ENCODE measurements at regions not wholly inside any gene's neighbourhood (a gene's known extent, or its start where the extent isn't known, plus 50 kb on each side); places are given as distances from the start of the nearest gene placed in this dataset.

GRCh38 chr5:135120951-135121350 is 86.9 kb upstream of the PITX1 start:
- DNase-seq (ENCODE audit: low spot score) = no peak

- DNase-seq (ENCODE audit: low spot score) = no peak
Measured at GRCh38 chr5:135119481-135119880, 85.5 kb upstream of the PITX1 start.

GRCh38 chr5:135117590-135117989 is 83.6 kb upstream of the PITX1 start:
- DNase-seq (ENCODE audit: low spot score) = no peak

DNA sequence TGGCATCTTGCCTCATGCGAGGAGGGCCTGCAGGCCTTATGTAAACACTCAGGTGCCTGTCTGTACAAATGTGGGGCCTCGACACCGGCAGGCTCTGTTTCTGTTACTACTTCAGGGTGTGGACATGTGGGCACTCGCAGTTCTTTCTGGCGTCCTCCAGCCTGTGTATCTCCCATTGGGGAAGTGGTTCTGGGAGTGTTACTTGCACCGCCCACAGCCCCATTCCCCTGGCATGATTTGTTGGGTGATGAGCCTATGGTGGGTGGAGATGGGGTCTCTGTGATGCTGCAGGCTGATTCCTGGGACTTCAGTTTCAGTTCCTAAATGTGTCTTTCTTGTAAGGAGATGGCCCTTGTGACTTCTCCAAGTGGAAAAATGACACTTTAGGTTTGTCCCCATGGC is 82.1 kb upstream of the PITX1 start:
- DNase-seq (ENCODE audit: low spot score) = no peak

DNA sequence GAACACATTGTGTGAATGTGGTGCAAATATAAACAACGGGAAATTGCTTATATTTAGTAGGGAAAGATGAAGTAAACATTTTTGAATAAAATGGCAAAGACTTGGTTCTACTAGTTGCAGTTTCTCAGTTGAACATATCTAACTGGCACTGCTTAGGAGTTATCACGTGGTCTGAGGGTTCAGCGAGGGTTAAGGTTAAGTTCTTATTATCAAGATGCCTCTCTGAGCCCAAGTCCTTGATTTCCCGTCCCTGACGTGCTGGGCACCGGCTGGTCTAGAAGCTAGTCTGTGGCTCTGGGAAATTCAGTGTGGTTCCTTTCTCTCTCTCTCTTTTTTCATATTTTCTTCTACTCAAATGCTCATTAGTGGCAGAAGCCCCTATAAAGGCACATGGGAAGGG is 81.6 kb upstream of the PITX1 start:
- DNase-seq (ENCODE audit: low spot score) = no peak

DNA sequence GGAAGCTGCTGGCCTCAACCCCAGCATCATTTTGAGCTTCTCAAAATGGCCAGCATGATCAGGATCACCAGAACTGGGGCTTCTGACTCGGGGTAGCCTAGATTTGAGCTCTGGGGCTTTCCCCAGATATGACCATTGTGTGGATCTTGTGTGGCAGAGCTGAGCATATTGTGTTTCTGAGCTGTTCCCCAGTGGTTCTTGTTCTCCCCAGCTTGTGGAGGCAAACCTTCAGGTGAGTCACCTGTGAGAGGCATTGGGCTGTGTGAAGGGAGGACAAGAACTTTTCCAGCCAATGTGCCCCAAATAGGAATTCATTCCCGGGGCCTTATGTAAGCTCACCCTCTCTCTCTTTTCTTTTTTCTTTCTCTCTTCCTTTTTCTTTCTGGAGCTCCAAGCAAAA is 80.7 kb upstream of the PITX1 start:
- DNase-seq (ENCODE audit: low spot score) = no peak

DNA sequence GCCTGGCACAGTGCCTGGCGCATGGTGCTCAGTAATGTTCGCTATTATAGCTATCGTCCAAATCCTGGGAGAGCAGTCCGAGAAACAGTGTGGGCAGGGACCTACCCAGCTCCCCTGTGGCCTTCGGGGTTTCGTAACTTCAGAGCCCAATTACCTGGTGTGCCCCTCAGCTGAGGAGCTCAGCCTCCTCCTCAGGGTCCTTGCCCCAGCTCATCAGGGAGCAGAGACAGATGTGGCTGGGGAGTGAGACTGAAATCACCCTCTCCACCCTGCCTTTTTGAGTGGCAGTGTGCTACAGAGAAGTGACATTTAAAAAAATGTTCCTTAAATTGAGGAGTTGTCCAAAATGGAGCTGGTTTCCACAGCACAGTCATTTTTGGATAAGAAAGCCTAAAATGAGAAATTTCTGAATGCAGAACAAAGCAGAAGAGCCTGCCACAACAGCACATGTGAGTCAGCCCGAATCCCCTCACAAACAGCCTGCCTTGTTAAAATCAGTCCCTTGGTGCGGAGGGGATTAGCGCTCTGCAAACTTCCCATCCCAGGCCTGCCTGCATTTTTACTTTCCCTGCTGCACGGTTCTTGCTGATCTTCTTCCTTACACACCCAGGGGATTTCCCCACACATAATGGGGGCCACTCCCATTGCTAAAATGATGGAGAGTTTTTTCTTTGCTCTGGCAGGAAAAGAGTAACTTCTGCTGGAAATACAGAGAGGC is 78.1 kb upstream of the PITX1 start:
- DNase-seq (ENCODE audit: low spot score) = no peak

DNA sequence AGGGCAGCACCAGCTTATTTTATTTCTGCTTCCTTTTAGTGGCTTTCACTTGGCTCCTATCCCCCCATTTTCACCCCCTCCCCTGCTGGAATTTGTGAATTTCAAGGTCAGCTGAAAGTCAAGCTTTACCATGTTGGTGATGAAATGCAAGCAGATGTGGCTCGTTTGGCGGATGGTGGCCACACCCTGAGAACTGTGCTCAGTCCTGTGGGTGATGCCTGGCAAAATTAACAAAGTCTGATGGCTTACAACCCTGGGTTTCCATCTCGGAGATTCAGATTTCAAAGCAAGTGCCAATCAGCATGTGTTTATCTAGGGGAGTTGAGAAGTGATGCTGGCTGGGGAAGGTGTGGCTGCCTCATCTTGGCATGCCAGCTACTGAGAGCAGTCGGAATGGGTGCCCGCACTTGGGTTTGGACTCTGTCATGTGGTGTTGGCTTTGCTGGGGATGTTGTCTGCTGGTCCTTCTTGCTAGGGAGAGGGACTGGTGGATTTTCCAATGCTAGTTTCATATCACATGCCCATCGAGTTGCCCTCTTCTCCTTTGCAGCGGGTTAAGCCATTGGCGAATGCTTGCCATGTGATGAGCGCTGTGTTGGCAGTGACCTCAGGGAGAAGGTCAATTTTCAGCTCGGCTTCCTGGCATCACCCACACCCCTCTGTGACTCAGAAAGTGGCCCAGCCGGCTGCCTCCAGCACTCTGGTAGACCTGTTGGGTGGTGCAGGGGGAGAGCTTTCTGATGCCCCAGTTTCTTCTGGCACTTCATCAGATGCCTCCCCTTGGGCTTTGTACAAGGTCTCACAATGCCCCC is 77.0 kb upstream of the PITX1 start:
- no peak for DNase-seq (ENCODE audit: low spot score)

- DNase-seq (ENCODE audit: low spot score) = no peak
Measured at GRCh38 chr5:135108992-135109391, 75.0 kb upstream of the PITX1 start.

- DNase-seq (ENCODE audit: low spot score) = no peak
Measured at GRCh38 chr5:135108569-135108968, 74.5 kb upstream of the PITX1 start.

DNA sequence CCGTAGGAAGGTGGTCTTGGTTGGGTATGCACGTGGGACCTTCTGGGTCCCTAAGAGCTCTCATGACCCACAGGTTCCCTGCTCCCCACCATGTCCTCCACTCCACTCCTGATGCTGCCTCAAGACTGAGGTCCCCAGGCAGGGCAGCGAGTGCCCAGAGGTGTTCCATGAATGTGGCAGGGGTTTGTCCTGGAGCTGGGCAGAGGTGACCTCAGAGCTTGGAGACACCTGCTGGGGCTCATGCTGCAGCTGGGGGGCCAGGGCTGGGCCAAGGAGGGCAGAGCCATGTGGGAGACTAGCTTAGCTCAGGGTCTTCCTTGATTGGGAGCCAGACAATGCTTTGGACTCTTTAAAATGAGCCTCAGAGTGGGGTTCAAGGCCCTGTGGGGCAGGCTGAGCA is 74.0 kb upstream of the PITX1 start:
- no peak for DNase-seq (ENCODE audit: low spot score)

GRCh38 chr5:135106610-135107471 is 72.8 kb upstream of the PITX1 start:
- DNase-seq (ENCODE audit: low spot score) = no peak

DNA sequence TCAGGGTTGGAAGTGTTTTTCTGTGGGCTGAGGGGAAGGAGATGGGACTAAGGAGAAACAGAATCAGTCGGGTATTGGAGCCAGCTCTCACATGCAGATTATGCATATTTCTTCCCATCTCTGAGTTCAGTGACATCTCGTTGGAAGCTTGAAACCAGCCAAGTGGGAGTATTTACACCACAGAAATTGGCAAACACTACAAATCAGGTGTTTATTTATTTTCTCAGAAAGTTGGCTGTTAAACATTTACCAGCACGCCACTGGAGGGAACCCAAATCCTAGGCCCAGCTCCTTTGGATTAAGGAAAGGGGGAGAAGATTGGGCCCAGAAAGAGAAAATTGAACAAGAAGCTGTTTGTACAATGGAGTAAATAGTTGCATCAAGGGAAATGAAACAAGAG is 72.1 kb upstream of the PITX1 start:
- DNase-seq (ENCODE audit: low spot score) = no peak

GRCh38 chr5:135105105-135105484 is 71.1 kb upstream of the PITX1 start:
- DNase-seq (ENCODE audit: low spot score) = no peak

GRCh38 chr5:135103575-135103853 is 69.5 kb upstream of the PITX1 start:
- no peak for DNase-seq (ENCODE audit: low spot score)

GRCh38 chr5:135102716-135103574 is 68.9 kb upstream of the PITX1 start:
- peak; percentile 36 for DNase-seq (ENCODE audit: low spot score)

DNA sequence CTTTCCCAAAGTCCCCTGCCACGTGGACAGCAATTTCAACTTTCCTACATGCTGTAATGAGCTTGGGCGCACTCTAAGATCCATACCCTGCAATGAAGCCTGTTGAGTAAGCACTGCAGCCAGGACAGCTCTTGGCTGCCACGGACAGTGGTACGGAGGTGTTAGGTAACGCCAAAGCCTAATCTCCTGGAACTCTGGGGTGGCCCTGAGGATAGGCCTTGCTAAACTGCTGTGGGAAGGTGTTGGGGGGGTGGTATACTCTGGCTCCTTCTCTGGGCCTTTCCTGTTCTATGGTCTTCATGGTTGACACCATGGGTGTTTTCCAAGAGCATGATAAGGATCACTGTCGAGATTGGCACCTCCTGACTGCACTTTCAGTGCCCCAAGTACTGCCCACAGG is 66.4 kb upstream of the PITX1 start:
- peak; percentile 40 for DNase-seq (ENCODE audit: low spot score)

- DNase-seq (ENCODE audit: low spot score) = no peak
Measured at GRCh38 chr5:135100011-135100410, 66.0 kb upstream of the PITX1 start.

DNA sequence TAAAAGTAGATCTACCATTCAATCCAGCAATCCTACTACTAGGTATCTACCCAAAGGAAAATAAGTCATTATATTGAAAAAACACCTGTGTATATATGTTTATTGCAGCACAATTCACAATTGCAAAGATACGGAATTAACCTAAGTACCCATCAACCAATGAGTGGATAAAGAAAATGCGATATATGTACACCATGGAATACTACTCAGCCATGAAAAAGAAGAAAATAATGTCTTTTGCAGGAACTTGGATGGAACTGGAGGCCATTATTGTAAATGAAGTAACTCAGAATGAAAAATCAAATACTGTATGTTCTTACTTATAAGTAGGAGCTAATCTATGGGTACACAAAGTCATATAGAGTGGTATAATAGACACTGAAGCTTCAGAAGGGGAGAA is 63.4 kb upstream of the PITX1 start:
- DNase-seq (ENCODE audit: low spot score) = no peak

DNA sequence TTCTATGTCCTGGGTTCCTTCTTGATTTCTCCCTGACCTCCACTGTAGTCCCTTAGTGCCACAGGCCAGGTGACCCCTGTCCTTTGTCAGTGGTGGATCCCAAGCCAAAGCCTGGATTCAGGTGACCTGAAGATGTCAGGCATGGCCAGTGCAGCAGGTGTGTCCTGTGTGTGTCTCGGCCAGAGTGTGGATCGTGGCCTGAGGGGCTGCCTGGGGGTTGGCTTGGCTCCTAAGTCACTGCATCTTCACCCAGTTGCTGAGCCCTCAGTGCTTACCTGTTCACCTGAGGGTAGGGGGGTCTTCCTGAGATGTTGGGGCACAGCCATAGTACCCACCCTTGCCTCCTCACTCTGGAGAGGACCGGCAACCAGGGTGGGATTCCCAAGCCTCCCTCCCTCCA is 61.8 kb upstream of the PITX1 start:
- peak; percentile 46 for DNase-seq (ENCODE audit: low spot score)

GRCh38 chr5:135095052-135095715 is 61.2 kb upstream of the PITX1 start:
- DNase-seq (ENCODE audit: low spot score) = peak; percentile 54
